Choroid plexus epithelial cell (primary cell): ENCODE measurements at regions not wholly inside any gene's neighbourhood (a gene's known extent, or its start where the extent isn't known, plus 50 kb on each side); places are given as distances from the start of the nearest gene placed in this dataset.
"Not testable (repeated sequence)": the region's sequence is repeated elsewhere in the genome, so short reads cannot be mapped to it uniquely, and the experiment has no call there.

ENCODE experiments used
- DNase-seq: peaks from one replicate; pipeline ENCODE4 v3.0.0-alpha.2; 2010; ENCODE audit warnings: low read depth
- H3K4me3 ChIP-seq: 2 replicates; pipeline ENCODE4 v1.5.1; 2011; ENCODE audit warnings: low read depth, mild to moderate bottlenecking, control low read depth, low read length, moderate library complexity
- TF ChIP-seq, protein P1 (sequence below): conservative IDR thresholded peaks from 2 replicates; pipeline ENCODE4 v1.5.1; 2011; ENCODE audit warnings: low read depth, mild to moderate bottlenecking, control low read depth, inconsistent platforms, low read length, moderate library complexity

DNA sequence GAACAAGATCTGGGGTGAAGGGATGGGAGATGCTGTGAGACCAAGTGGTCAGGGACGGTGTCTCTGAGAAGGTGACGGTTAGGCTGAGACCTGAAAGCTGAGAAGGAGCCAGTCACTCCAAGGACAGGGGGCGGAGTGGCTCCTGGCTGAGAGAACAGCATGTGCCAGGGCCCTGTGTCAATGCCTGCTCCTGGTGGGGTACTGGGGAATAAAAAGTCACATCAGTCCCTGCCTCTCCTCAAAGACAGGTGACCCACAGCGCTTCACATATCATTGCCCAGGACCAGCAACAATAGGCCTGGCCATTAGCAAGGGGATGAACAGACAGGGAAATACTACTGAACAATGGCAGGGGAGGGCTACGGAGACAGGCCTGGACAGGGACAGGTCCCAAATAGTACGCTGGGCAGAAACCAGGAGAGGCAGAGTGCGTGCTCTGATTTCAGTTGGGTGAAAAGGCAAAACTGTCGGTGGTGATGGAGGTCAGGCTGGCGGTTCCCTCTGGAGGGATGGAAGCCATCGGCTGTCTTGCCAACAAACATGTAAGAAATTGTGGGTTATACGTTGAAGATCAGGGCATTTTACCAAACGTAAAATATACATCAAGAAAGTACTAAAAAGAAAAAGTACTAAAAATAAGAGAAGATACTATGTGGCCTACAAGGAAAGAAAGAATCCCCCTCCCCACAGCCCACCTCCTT lies 64.3 kb downstream of the C9orf50 start:
- TF ChIP-seq, protein P1, sequence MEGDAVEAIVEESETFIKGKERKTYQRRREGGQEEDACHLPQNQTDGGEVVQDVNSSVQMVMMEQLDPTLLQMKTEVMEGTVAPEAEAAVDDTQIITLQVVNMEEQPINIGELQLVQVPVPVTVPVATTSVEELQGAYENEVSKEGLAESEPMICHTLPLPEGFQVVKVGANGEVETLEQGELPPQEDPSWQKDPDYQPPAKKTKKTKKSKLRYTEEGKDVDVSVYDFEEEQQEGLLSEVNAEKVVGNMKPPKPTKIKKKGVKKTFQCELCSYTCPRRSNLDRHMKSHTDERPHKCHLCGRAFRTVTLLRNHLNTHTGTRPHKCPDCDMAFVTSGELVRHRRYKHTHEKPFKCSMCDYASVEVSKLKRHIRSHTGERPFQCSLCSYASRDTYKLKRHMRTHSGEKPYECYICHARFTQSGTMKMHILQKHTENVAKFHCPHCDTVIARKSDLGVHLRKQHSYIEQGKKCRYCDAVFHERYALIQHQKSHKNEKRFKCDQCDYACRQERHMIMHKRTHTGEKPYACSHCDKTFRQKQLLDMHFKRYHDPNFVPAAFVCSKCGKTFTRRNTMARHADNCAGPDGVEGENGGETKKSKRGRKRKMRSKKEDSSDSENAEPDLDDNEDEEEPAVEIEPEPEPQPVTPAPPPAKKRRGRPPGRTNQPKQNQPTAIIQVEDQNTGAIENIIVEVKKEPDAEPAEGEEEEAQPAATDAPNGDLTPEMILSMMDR, result no peak
- no peak overlapping the region for H3K4me3 ChIP-seq

DNA sequence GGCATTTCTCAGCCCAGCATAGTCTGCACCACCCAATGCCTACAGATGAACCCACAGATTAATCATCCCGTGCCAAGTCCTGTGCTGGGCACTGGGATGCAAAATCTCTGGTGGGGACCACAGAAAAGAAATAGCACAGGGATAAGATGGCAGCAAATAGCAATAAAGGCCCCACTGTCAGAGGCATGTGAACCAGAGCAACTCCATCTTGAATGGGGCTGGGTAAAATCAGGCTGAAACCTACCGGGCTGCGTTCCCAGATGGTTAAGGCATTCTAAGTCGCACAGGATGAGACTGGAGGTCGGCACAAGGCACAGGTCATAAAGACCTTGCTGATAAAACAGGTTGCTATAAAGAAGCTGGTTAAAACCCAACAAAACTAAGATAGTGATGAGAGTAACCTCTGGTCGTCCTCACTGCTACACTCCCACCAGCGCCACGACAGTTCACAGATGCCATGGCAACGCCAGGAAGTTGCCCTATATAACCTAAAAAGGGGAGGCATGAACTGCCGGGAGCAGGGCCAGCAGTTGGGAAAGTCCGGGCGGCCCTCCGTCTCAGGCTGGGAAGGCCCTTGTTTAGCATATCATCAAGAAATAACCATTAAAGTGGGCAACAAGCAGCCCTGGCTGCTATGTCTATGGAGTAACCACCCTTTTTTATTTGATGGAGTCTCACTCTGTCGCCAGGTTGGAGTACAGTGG lies 65.2 kb downstream of the C9orf50 start:
- TF ChIP-seq, protein P1, result no peak
- no peak overlapping the region for H3K4me3 ChIP-seq
- DNase-seq, result no peak

More for the DNA sequence above, 64.3 kb downstream of the C9orf50 start:
- DNase-seq, result peak; percentile 36

DNA sequence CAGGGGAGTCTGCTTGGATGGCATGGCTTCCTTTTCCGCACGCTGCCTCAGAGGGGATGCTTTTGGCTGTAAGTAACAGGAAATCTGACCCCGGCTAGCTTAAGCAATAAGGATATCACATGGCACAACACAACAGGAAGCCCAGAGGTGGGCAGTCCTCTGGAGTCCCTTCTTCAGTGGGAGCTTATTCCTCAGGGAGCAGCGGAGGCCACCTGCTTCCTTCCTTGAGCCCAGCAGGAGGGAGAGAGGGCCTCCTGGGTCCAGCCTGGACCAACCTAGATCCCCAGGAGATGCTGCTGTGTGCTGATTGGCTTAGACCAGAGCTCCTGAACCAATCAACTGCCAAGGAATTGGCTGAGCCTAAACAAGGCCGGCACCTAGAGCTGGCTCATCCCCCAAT lies 66.3 kb downstream of the C9orf50 start:
- peak; percentile 62 for DNase-seq
- TF ChIP-seq, protein P1, result no peak
- no peak overlapping the region for H3K4me3 ChIP-seq

DNA sequence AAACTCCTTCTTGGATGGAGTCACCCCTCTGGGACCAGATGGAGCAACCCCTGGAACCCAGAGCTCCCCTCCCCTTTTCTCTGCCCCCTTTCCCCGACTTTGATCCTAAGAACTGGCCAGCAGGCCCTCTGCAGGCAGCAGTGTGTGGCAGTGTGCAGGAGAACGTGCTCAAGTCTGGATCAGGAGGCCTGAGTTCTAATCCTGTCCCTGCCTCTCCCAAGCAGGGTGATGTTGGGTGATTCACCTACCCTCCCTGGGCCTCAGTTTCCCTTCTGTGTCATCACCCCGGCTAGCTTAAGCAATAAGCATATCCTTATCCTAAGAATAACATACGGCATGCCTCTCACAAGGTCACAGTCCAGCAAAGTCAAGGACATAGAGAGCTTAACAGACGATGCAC lies 67.6 kb downstream of the C9orf50 start:
- DNase-seq, result no peak
- TF ChIP-seq, protein P1, result no peak
- no peak overlapping the region for H3K4me3 ChIP-seq

DNA sequence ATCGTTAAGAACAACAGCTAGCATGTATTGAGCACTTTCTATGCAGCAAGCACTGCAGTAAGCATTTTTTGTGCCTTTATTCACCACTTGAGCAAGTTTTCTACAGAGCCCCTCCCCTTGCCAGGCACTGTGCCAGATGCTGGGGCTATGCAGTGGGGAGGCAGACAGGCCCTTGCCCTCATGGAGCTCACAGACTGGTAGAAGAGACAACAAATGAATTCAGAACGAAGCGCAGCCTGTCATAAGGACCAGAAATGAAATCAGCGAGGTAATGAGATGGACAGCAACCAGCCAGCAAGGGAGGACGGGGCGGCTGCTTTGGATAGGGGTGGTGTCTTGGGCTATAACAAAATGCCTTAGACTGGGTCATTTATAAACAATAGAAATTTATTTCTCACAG lies 68.8 kb downstream of the C9orf50 start:
- TF ChIP-seq, protein P1, result no peak
- H3K4me3 ChIP-seq, result no peak overlapping the region
- peak; percentile 71 for DNase-seq

DNA sequence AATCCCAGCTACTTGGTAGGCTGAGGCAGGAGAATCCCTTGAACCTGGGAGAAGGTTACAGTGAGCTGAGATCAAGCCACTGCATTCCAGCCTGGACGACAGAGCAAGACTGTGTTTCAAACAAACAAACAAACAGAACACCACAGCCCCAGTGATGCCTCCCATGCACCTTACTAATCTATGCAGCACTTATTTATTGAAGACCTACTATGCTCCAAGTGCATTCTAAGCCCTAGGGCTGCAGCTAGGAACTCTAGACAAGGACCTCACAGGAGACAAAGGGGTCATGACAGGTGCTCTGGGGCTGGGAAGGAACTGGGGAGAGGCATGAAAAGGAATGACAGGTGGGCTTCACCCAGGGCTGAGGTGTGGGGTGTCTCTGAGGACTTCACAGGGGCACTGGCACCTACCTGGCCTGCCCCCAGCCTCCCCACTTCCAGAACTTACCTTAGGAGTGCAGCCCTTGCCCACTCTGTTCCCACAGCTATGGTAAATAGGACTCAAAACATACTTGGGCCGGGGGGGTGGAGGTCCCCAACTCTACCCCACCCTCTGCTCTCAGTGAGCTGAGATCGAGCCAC lies 69.4 kb downstream of the C9orf50 start:
- H3K4me3 ChIP-seq, result no peak overlapping the region
- TF ChIP-seq, protein P1, result no peak
- DNase-seq, result no peak

DNA sequence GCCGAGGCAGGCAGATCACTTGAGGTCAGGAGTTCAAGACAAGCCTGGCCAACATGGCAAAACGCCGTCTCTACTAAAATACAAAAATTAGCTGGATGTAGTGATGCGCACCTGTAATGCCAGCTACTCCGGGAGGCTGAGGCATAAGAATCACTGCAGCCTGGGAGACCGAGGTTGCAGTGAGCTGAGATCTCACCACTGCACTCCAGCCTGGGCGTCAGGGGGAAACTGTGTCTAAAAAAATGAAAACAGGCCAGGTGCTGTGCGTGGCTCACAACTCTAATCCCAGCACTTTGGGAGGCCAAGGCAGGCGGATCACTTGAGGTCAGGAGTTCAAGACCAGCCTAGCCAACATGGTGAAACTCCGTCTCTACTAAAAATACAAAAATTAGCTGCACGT lies 69.9 kb downstream of the C9orf50 start:
- not testable (repeated sequence) for DNase-seq, H3K4me3 ChIP-seq
